NCI-H1436 treated with DMSO at 0.1 percent for 48 hours (cell line): ENCODE measurements at regions not wholly inside any gene's neighbourhood (a gene's known extent, or its start where the extent isn't known, plus 50 kb on each side); places are given as distances from the start of the nearest gene placed in this dataset.

Source experiments
- DNase-seq: peaks from one replicate; lab custom pipeline; 2025; lab: John Stamatoyannopoulos, UW

GRCh38 chr4:92106816-92107215 lies 196.9 kb upstream of the GRID2 start:
- DNase-seq = no peak

- no peak for DNase-seq
Observed at GRCh38 chr4:92111493-92111892, 192.3 kb upstream of the GRID2 start.

DNA sequence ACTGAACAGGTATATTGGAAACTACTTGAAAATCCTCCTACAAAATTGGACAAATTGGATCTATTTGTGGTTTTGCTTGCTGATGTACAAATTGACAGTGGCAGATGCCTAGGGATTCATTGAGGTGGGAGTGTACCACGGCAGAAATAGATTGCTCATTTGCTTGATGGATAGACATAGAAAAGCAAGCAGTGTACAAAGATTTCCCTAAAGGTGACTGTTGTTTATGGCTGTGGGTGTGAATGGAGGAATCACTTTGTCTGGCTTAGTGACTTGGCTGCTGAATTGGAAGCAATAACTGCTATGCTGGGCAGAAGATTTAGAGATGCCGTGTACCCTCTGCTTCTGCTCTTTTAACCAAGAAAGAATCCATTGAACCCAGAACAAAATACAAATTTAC lies 191.0 kb upstream of the GRID2 start:
- no peak for DNase-seq

GRCh38 chr4:92120810-92121498 lies 182.8 kb upstream of the GRID2 start:
- DNase-seq = no peak

- no peak for DNase-seq
Observed at GRCh38 chr4:92122911-92123310, 180.9 kb upstream of the GRID2 start.

GRCh38 chr4:92128676-92129075 lies 175.1 kb upstream of the GRID2 start:
- DNase-seq = no peak

- no peak for DNase-seq
Observed at GRCh38 chr4:92129408-92129994, 174.3 kb upstream of the GRID2 start.

- no peak for DNase-seq
Observed at GRCh38 chr4:92136434-92136833, 167.3 kb upstream of the GRID2 start.

GRCh38 chr4:92163348-92163747 lies 140.4 kb upstream of the GRID2 start:
- DNase-seq = no peak

DNA sequence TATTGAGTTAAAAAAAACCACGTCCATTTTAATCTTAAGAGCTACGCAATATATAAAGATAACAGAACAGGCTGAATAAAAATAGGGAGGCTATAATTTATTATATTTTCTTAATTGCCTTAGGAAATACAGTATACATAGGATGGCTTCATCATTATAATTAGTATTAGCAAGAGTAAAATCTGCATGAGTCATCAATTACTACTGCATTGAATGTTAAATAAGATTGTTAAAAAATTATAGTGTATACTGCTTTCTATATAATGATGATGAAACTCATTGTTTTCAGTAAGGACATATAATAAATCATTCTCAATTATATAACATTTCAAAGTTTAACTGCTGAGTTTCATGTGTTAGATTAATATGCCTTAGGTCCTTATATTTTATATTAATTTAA lies 133.4 kb upstream of the GRID2 start:
- DNase-seq = no peak

DNA sequence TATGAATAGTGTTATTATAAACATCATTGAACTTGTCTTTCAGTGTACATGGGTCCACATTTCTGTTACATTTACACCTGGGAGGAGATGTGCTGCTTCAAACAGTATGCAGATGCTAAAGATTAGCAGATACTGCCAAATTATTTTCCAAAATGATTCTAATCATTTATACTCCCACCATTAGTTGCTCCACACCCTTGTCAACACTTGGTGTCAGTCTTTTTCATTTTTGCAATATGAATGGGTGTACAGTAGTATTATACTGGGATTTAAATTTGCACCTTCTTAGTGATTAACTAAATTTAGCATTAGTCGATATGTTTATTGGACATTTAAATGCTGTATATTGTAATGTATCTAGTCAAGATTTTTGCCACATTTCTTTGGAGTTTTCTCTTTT lies 131.6 kb upstream of the GRID2 start:
- no peak for DNase-seq

DNA sequence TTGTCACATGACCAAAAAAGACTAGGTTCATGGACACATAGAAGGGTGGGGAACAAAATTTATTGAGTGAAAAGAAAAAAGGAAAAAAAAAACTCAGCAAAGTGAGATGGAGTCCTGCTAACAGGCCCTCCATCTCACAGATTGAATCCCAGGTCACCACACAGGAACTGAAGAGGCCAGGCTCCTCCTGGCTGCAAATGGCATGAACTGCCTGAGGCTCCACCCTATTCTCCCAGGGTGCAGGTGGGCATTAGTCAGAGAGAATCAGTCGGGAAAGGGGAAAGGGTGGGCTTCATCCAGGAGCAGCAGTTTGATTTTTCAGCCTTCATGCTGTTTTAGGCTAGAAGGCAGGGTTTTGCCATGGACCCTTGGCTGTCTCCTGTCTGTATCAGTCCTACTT lies 128.5 kb upstream of the GRID2 start:
- no peak for DNase-seq

DNA sequence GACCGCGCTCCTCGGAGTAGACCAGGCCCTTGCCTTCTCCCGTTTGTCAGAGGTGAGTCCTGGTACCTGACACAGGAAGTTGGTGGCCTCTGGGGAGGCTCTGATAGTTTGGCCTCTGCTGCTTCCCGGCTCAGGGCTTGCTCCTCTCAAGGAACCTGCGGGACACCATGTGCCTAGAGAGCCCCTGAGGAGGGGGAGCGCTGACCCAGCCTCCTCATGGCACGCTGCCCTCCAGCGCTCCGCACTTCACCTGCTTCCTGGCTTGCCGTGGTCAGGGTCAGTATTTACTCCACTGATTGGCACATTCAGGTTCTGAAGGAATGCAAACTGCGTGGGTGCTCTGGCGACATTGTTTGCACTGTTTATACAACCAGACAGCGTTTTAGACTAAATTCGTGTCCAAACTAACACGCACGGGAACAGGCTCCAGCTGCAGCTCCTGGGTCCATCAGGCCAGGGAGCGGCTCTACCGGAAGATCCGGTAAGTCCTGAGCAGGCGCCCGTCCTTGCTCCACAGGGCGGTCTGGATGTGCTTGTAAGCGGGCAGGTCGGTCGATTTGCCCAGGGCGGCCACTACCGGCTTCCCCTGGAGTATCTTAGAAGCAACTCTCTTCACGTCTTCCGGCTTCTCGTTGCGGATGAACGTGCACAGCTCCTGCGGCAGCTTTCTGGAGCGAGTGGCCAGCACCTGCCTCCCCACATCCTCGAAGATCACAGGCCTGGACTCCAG lies 121.6 kb upstream of the GRID2 start:
- DNase-seq = no peak

GRCh38 chr4:92182736-92183407 lies 120.9 kb upstream of the GRID2 start:
- no peak for DNase-seq

DNA sequence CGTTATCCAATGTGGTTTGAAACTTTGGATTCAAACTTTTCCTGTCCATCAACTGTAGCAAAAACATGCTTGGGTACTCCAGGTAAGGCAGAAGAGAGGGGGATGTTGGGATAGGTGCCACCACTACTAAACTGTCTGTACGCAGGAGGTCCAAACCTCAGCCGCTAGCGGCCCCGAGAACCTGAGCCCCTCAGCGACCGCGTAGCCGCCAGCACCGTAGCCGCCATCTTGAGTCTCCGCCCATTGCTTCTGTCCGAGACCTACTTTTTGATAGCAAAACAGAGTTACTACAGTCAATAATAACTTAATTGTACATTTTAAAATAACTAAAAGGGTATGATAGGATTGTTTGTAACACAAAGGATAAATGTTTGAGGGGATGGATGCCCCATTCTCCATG lies 119.9 kb upstream of the GRID2 start:
- no peak for DNase-seq

DNA sequence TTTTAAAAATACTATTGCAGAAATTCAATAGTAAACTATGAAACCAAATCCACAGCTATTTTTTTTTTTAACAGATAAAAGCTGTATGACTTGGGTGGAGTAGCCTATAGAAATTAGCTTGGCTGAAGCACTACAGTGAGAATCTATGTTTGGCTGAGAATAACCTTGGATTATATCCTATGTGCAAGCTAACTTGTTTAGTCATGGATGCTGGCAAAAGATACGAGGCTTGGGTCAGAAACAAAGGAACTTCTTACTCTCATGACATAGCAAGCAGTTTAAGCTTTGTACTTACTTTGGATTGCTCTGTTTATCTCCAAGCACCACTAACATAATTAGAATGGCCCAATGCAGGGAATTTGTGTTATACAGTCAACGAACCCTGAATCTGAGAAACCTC lies 119.2 kb upstream of the GRID2 start:
- DNase-seq = no peak

DNA sequence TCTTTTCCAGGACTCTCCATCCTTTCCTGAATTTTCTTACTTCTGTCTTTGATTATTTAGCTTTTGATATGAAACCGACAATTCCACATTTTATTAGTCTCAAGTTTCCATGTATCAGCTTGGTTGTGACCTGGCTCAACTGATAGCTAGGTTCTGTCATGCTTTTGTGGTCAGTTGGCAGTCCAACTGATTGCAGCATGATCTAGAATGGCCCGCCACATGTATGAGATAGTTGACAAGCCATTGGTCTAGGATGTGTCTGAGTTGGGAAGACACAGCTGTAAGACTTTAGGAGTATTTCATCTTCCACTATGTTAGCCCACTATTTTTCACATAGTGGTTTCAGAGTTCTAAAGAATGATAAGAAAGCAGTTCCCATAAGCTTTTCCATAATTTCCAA lies 117.5 kb upstream of the GRID2 start:
- no peak for DNase-seq

- no peak for DNase-seq
Observed at GRCh38 chr4:92189146-92189545, 114.6 kb upstream of the GRID2 start.

GRCh38 chr4:92198711-92199110 lies 105.1 kb upstream of the GRID2 start:
- DNase-seq = no peak

- DNase-seq = no peak
Observed at GRCh38 chr4:92199135-92199534, 104.6 kb upstream of the GRID2 start.

DNA sequence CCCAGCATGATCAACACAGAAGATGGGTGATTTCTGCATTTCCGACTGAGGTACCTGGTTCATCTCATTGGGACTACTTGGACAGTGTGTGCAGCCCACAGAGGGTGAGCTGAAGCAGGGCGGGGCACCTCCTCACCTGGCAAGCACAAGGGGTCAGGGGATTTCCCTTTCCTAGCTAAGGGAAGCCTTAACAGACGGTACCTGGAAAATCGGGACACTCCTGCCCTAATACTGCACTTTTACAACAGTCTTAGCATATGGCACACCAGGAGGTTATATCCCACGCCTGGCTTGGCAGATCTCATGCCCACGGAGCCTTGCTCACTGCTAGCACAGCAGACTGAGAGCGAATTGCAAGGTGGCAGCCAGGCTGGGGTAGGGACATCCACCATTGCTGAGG lies 92.9 kb upstream of the GRID2 start:
- no peak for DNase-seq

- no peak for DNase-seq
Observed at GRCh38 chr4:92215476-92215875, 88.3 kb upstream of the GRID2 start.

- DNase-seq = no peak
Observed at GRCh38 chr4:92231511-92231910, 72.3 kb upstream of the GRID2 start.
